ENCODE measurements at regions not wholly inside any gene's neighbourhood (a gene's known extent, or its start where the extent isn't known, plus 50 kb on each side); places are given as distances from the start of the nearest gene placed in this dataset.

DNA sequence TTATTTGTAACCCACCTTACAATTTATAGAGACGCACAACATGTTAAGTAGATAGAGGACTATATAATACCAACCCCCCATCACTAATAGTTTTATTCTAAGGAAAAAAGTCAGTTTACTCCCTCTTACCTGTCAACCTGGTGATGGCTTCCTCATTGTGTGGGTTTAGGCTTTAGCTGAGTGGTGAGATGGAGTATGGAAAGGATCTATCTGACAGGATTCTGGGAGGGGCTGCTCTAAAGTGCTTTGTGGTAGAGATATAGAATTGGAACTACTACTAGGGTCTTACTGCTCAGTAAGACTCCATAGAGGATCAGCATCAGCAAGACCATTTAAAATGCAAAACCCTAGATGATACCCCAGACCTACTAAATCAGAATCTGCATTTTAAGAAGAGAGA lies 82.1 kb upstream of the IFNE start:
- DNase-seq (ENCODE audit: low read depth) = no peak

GRCh38 chr9:21565155-21565554 lies 83.0 kb upstream of the IFNE start:
- no peak for DNase-seq (ENCODE audit: low read depth)

DNA sequence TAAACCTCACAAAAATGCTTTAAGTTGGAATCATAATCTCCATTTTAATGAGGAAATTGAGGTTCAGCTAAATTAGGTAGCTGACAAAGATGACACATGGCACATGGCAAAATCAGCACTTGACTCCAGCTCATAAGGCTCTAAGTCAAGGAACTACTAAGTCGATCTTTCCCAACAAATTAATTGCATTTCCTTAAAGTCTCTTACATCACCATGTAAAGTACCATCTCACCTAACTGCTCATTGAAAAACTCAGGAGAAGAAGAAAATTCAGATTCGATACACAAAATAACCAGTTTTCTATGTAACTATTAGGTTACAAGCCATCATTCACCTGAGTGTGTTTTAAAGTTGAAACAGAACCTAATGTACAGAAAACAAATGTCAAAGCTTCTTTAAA lies 85.8 kb upstream of the IFNE start:
- DNase-seq (ENCODE audit: low read depth) = no peak

DNA sequence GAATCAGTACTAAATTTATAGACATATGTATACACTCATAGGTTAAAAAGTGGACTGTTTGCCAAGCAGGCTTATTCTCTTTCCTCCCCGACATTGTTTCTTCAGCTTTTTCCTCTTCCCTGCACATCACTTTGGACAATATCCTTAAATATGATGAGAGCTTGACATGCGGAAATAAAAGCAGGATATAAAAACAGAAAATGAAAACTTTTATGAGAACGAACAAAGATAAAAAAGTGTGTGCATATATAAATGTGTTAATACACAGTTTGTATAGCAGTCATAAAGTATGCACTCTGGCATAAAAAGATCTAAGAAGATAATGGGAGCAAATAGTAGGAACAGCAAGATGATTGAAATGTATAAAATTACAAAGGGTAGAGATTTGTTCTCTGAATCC lies 86.4 kb upstream of the IFNE start:
- no peak for DNase-seq (ENCODE audit: low read depth)

- DNase-seq (ENCODE audit: low read depth) = no peak
Measured at GRCh38 chr9:21569721-21570120, 87.6 kb upstream of the IFNE start.

DNA sequence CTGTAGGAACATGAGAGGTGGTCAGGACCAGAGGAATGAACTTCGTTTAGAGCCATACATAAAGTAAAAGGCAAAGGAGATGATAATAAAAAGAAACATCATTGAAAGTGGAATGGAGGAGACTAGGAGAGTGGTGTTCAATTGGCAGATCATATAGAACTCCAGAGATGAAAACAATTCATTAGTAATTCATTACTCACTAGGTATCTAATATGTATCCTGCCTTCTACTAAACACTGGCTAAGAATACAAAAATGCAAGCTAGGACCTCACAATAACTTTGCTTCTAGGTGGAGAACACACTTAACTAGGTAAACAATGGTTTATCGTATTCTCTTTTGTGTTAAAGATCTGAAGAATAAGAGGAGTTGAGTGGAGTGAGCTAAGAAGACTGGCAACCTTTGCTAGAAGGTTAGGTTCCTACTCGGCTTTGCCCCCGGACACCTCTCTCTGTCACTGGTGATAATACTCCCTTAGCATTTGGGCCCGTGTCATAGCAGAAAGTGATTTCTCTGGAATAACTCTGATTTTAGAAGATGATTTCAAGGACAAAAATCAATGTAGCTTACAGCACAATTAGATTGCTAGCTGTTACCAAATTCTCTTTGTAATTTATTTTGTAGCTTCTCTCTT lies 88.6 kb upstream of the IFNE start:
- no peak for DNase-seq (ENCODE audit: low read depth)

DNA sequence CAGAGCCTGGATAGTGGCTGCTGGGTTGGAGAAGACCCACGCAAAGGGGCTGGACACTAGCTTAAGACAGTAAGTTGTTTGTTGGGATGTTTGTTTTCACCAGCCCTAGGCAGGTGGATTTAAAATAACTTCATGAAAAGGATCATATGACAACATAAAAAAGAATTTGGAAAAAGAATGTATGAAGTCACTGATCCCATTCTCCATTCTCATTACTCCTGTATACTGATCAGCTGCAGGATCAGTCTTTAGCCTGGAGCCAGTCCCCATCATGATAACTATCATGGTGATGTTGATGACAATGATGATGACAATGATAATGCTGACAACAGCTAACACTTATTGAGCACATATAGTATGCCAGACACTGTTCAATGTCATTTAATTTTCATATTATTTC lies 92.1 kb upstream of the IFNE start:
- DNase-seq (ENCODE audit: low read depth) = no peak

- DNase-seq (ENCODE audit: low read depth) = peak; percentile 89
Measured at GRCh38 chr9:21576331-21577189, 94.4 kb upstream of the IFNE start.

- DNase-seq (ENCODE audit: low read depth) = no peak
Measured at GRCh38 chr9:21579247-21579671, 97.1 kb upstream of the IFNE start.

GRCh38 chr9:21579743-21580142 lies 97.6 kb upstream of the IFNE start:
- DNase-seq (ENCODE audit: low read depth) = no peak

DNA sequence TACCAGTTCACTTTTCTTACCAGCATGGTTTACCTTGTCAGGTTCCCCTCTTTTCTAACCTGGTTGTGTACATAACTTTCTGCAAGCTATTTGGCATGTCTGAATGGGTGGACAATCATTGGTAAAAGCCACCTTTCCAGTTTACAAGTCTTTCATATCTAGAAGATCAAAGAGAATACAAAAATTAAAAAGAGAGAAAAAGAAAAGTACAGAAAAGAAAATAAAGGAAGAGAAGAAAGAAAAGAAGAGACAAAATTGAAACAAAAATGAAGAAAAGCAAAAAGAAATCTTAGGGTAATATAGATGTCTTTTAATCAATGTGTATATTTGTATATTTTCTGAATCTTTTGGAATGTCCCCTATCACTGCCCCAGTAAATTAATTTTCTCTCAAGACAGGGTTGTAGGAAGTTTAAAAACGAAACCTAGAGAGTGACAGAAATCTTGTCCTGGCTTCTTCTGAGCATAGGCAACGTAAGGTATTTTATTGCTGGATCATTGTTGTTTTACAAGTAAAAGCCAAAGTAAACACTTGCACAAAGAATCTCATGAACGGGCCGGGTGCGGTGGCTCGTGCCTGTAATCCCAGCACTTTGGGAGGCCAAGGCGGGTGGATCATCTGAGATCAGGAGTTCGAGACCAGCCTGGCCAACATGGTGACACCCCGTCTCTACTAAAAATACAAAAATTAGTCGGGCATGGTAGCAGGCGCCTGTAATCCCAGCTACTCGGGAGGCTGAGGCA lies 98.7 kb upstream of the IFNE start:
- DNase-seq (ENCODE audit: low read depth) = no peak

GRCh38 chr9:21583628-21584377 lies 101.7 kb upstream of the IFNE start:
- DNase-seq (ENCODE audit: low read depth) = no peak

- no peak for DNase-seq (ENCODE audit: low read depth)
Measured at GRCh38 chr9:21584890-21585289, 102.8 kb upstream of the IFNE start.

DNA sequence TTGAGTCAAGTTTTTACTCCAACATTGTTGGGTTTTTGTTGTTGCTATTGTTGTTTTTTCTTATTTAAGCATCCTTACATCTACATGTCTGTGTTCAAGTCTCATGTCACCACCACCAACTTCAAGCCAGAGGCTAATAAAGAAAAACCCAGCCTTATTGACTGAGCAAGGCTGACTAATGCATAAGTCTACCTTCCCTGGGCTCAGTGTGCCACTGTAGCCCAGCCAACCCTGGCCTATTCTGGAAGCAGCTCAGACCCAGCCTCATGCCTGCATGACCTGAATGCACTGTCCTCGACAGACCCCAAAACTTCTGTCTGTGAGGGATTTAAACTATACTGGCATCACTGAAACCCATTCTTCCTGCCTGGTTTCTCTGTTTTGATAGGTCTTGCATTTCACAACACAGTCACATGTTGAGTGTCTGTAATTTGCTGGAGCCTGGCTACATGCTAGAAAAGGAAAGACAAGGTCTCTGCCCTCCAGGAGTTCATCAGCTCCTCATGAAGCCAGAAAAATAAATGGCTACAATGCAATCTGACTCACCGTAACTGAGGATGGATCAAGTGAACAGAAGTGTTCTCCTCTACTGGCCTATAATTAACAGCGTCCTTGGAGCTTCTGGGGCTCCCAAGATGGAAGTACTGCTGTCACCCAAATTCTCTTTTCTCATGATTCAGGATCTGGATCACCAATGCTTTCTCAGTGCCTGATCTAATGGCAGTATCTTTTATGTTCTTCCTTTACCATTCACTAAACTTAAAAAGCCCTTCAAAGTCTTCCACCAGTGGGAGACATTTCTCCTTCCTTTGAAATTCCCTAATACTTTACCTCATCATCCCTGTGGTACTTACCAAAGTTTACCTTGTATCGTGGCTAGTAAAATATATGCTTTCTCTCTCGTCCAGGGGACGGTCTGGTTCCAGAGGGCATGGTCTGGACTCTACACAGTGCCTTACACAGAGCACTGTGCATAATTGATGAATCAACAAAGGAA lies 103.9 kb upstream of the IFNE start:
- DNase-seq (ENCODE audit: low read depth) = no peak

DNA sequence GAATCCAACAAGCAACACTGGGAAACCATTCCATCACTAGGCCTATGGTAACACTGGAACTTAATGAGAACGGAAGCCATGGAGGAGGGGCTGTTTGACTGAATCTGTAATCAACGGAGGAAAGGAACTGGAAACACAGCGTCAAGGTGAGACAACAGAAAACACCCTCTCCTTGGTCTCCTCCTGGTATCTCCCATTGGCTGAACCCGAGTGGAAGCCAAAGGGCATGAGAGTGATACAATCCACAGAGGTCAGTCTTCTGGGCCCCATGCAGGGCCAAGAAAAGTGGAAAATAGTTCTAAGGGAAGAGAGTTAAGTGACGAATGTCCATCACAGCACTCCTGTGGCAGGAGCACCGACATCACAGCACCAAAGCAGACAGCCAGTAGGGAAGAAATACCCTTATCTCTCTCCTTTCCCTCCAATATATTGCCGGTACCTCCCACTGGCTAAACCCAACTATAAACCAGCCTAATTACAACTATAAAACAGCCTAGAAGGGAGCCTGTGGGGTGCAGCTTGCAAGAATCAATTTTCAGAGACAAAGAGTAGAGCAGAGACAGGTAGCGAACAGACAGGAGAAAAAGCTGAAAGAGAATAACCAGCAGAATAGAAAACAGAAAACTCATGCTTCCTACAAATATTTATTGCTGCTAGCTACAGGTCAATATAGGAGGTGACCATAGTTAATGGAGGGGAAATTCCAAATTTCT lies 107.4 kb upstream of the IFNE start:
- DNase-seq (ENCODE audit: low read depth) = no peak

DNA sequence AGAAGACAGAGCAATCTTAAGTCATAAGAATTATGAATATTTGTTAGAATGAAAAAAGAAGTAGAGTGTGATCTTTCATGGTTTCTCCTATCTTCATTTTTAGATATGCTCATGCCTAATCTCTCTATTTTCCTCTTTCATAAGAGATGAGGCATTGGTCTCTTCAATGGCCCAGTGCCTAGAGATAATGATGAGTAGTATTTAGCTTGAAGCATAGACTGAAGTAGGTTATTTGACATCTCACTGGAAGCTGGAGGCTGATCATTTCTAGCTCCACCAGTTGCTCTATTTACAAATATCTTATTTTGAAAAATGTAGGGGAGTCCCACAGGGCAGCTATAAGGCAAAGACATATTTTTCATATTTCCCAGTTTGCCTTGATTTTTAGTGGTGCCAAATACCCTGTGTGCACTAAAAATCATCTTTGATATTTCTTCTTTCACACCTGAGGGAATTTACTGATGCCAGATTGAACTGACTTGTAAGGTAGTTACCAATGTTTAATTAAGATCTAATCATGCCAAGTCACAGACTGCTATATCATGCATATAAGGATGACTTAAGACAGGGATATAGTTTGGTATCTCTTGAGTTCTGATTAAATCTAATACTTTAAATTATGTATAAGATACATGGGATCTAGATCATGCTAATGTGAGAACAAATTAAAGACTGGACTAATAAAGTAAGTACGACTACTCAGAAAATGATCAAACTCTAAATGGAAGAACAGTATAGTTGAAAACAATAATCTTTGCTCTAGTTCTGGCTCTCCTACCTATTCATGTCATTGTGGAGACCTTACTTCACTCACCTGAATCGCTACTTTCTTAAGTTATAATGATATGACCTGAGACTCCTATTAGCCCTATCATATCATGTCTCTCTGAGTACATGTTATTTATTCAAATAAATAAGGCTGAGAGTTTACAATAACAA lies 108.2 kb upstream of the IFNE start:
- DNase-seq (ENCODE audit: low read depth) = no peak

DNA sequence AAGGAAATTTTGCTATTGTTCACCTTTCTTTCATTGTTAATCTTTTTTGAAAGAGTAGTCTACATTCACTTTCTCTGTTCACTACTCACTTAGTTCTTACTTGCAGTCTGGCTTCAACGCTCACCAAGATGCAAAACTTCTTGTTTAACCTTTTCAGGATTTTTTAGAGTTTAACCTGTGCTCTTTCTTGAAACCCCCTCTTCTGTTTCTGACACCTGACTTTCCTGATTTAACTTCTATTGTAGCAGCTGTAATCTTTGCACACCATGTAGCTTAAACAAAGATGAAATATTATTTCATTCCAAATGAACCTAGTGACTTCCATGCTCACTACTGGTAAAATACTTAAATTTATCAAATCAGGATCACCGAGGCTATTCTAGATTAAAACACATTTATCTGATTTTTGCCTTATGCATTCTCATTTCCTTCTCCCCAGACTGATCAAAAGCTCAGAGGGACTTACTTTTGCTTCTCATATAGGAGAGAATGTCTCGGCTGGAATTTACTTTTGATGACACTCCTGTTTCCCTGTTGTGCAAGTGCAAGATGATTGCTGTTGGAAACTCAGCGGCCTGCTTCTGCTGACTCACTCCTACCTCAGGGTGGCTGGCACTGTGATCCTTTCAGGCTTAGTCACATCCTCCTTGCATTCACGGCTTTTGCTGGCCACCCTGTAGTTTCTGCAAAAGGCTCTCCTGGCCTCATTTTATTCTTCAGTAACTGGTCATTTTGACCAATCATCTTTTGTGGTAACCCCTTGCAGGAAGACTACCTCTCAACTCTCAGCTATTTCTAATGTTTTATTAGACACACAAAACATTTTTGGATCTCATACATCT lies 109.3 kb upstream of the IFNE start:
- DNase-seq (ENCODE audit: low read depth) = peak; percentile 97

DNA sequence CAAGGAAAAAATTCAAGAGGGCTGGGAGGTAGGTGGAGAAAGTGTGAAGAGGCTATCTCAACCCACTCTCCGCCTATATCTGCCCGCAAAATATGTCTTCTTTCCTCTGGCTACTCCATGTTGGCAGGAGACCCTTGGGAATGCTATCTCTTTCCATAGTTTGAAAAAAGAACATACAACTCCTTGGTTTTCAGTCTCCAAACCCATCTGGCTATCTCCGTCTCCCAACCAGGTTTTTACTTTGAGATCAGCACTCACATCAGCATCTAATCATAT lies 109.9 kb upstream of the IFNE start:
- DNase-seq (ENCODE audit: low read depth) = no peak

GRCh38 chr9:21597284-21597683 lies 115.2 kb upstream of the IFNE start:
- DNase-seq (ENCODE audit: low read depth) = no peak
